ENCODE measurements at regions not wholly inside any gene's neighbourhood (a gene's known extent, or its start where the extent isn't known, plus 50 kb on each side); places are given as distances from the start of the nearest gene placed in this dataset.

- Histone ChIP-seq H4K8ac (ENCODE audit: low read depth, low read length) (no peak overlapping the region), H2BK120ac (ENCODE audit: insufficient read depth, low read length, poor library complexity) (no peak overlapping the region), H3K79me2 (ENCODE audit: control insufficient read depth, insufficient read depth, low read length, poor library complexity) (no peaks in the 10 kb centered on the region), H3K27ac (ENCODE audit: low read depth, low read length) (no peak overlapping the region), H3K79me1 (ENCODE audit: low read length) (no peaks in the 10 kb centered on the region), H2BK12ac (ENCODE audit: low read length) (no peak overlapping the region), H3K4me2 (ENCODE audit: low read length) (no peak overlapping the region), H3K4ac (ENCODE audit: low read depth, low read length) (no peak overlapping the region), H2BK5ac (ENCODE audit: low read depth, low read length, poor library complexity) (no peak overlapping the region), H3K18ac (ENCODE audit: low read length) (no peak overlapping the region), H2AFZ (ENCODE audit: insufficient read depth, low read length, poor library complexity) (no peak overlapping the region), H4K91ac (ENCODE audit: low read depth, low read length) (no peak overlapping the region), H3K36me3 (ENCODE audit: control insufficient read depth in 1 of 2, insufficient read depth in 2 of 2, low read length in 2 of 2) (no peaks in the 10 kb centered on the region), H4K12ac (ENCODE audit: low read depth, low read length) (no peak overlapping the region), H2AK5ac (ENCODE audit: low read length) (no peak overlapping the region), H3K27me3 (ENCODE audit: insufficient read depth, low read length) (no peaks in the 10 kb centered on the region), H3K4me1 (ENCODE audit: control insufficient read depth in 1 of 2, insufficient read depth in 2 of 2, low read length in 2 of 2) (no peaks in the 10 kb centered on the region), H3K9ac (ENCODE audit: low read length) (no peak overlapping the region), H3K4me3 (ENCODE audit: low read depth, low read length) (no peak overlapping the region), H3K14ac (ENCODE audit: low read length) (no peak overlapping the region), H3K23ac (ENCODE audit: low read length) (no peak overlapping the region), H3K9me3 (ENCODE audit: insufficient read depth, low read depth, low read length) (no peaks in the 10 kb centered on the region)
- no CpG with 5 or more reads among the region's 3 CpGs for WGBS (ENCODE audit: extremely low coverage, insufficient coverage, insufficient read length)
- DNase-seq: peak; percentile 12 to 52
Measured at GRCh38 chrX:121579016-121579760, 531.8 kb downstream of the GLUD2 start.

GRCh38 chrX:121581885-121582284, 534.5 kb downstream of the GLUD2 start:
- Histone ChIP-seq H3K36me3 (ENCODE audit: control insufficient read depth in 1 of 2, insufficient read depth in 2 of 2, low read length in 2 of 2) (no peaks in the 10 kb centered on the region), H3K9me3 (ENCODE audit: insufficient read depth, low read depth, low read length) (no peaks in the 10 kb centered on the region), H3K79me2 (ENCODE audit: control insufficient read depth, insufficient read depth, low read length, poor library complexity) (no peaks in the 10 kb centered on the region), H2BK5ac (ENCODE audit: low read depth, low read length, poor library complexity) (no peak overlapping the region), H2AK5ac (ENCODE audit: low read length) (no peak overlapping the region), H3K27ac (ENCODE audit: low read depth, low read length) (no peak overlapping the region), H3K4me2 (ENCODE audit: low read length) (no peak overlapping the region), H3K14ac (ENCODE audit: low read length) (no peak overlapping the region), H3K4ac (ENCODE audit: low read depth, low read length) (no peak overlapping the region), H4K91ac (ENCODE audit: low read depth, low read length) (no peak overlapping the region), H3K4me3 (ENCODE audit: low read depth, low read length) (no peak overlapping the region), H3K23ac (ENCODE audit: low read length) (no peak overlapping the region), H2BK120ac (ENCODE audit: insufficient read depth, low read length, poor library complexity) (no peak overlapping the region), H4K12ac (ENCODE audit: low read depth, low read length) (no peak overlapping the region), H3K79me1 (ENCODE audit: low read length) (no peaks in the 10 kb centered on the region), H3K27me3 (ENCODE audit: insufficient read depth, low read length) (no peaks in the 10 kb centered on the region), H2AFZ (ENCODE audit: insufficient read depth, low read length, poor library complexity) (no peak overlapping the region), H3K4me1 (ENCODE audit: control insufficient read depth in 1 of 2, insufficient read depth in 2 of 2, low read length in 2 of 2) (no peaks in the 10 kb centered on the region), H3K18ac (ENCODE audit: low read length) (no peak overlapping the region), H2BK12ac (ENCODE audit: low read length) (no peak overlapping the region), H3K9ac (ENCODE audit: low read length) (no peak overlapping the region), H4K8ac (ENCODE audit: low read depth, low read length) (no peak overlapping the region)
- no CpG with 5 or more reads among the region's 4 CpGs for WGBS (ENCODE audit: extremely low coverage, insufficient coverage, insufficient read length)
- no peak for DNase-seq

- Histone ChIP-seq H3K79me2 (ENCODE audit: control insufficient read depth, insufficient read depth, low read length, poor library complexity) (no peaks in the 10 kb centered on the region), H3K36me3 (ENCODE audit: control insufficient read depth in 1 of 2, insufficient read depth in 2 of 2, low read length in 2 of 2) (no peaks in the 10 kb centered on the region), H3K4me3 (ENCODE audit: low read depth, low read length) (no peak overlapping the region), H3K18ac (ENCODE audit: low read length) (no peak overlapping the region), H4K12ac (ENCODE audit: low read depth, low read length) (no peak overlapping the region), H3K27ac (ENCODE audit: low read depth, low read length) (no peak overlapping the region), H3K4me1 (ENCODE audit: control insufficient read depth in 1 of 2, insufficient read depth in 2 of 2, low read length in 2 of 2) (no peaks in the 10 kb centered on the region), H3K9ac (ENCODE audit: low read length) (no peak overlapping the region), H3K4ac (ENCODE audit: low read depth, low read length) (no peak overlapping the region), H3K79me1 (ENCODE audit: low read length) (no peaks in the 10 kb centered on the region), H3K23ac (ENCODE audit: low read length) (no peak overlapping the region), H2AK5ac (ENCODE audit: low read length) (no peak overlapping the region), H4K91ac (ENCODE audit: low read depth, low read length) (no peak overlapping the region), H2BK12ac (ENCODE audit: low read length) (no peak overlapping the region), H3K27me3 (ENCODE audit: insufficient read depth, low read length) (no peaks in the 10 kb centered on the region), H3K14ac (ENCODE audit: low read length) (no peak overlapping the region), H2AFZ (ENCODE audit: insufficient read depth, low read length, poor library complexity) (no peak overlapping the region), H4K8ac (ENCODE audit: low read depth, low read length) (no peak overlapping the region), H2BK5ac (ENCODE audit: low read depth, low read length, poor library complexity) (no peak overlapping the region), H3K4me2 (ENCODE audit: low read length) (no peak overlapping the region), H3K9me3 (ENCODE audit: insufficient read depth, low read depth, low read length) (no peaks in the 10 kb centered on the region), H2BK120ac (ENCODE audit: insufficient read depth, low read length, poor library complexity) (no peak overlapping the region)
- 100% methylated on average over 1 of the region's 3 CpGs for WGBS (ENCODE audit: extremely low coverage, insufficient coverage, insufficient read length)
- no peak for DNase-seq
Measured at GRCh38 chrX:121585626-121586025, 538.2 kb downstream of the GLUD2 start.

- Histone ChIP-seq H3K4me2 (ENCODE audit: low read length) (no peak overlapping the region), H3K79me2 (ENCODE audit: control insufficient read depth, insufficient read depth, low read length, poor library complexity) (no peaks in the 10 kb centered on the region), H3K27ac (ENCODE audit: low read depth, low read length) (no peak overlapping the region), H2AFZ (ENCODE audit: insufficient read depth, low read length, poor library complexity) (no peak overlapping the region), H3K9ac (ENCODE audit: low read length) (no peak overlapping the region), H3K9me3 (ENCODE audit: insufficient read depth, low read depth, low read length) (no peaks in the 10 kb centered on the region), H3K4me1 (ENCODE audit: control insufficient read depth in 1 of 2, insufficient read depth in 2 of 2, low read length in 2 of 2) (no peaks in the 10 kb centered on the region), H3K27me3 (ENCODE audit: insufficient read depth, low read length) (no peaks in the 10 kb centered on the region), H3K79me1 (ENCODE audit: low read length) (no peaks in the 10 kb centered on the region), H2AK5ac (ENCODE audit: low read length) (no peak overlapping the region), H3K4ac (ENCODE audit: low read depth, low read length) (no peak overlapping the region), H3K14ac (ENCODE audit: low read length) (no peak overlapping the region), H2BK120ac (ENCODE audit: insufficient read depth, low read length, poor library complexity) (no peak overlapping the region), H3K23ac (ENCODE audit: low read length) (no peak overlapping the region), H3K18ac (ENCODE audit: low read length) (no peak overlapping the region), H4K91ac (ENCODE audit: low read depth, low read length) (no peak overlapping the region), H3K36me3 (ENCODE audit: control insufficient read depth in 1 of 2, insufficient read depth in 2 of 2, low read length in 2 of 2) (no peaks in the 10 kb centered on the region), H2BK5ac (ENCODE audit: low read depth, low read length, poor library complexity) (no peak overlapping the region), H2BK12ac (ENCODE audit: low read length) (no peak overlapping the region), H4K12ac (ENCODE audit: low read depth, low read length) (no peak overlapping the region), H4K8ac (ENCODE audit: low read depth, low read length) (no peak overlapping the region), H3K4me3 (ENCODE audit: low read depth, low read length) (no peak overlapping the region)
- no CpG with 5 or more reads among the region's 3 CpGs for WGBS (ENCODE audit: extremely low coverage, insufficient coverage, insufficient read length)
- no peak for DNase-seq
Measured at GRCh38 chrX:121592884-121593283, 545.5 kb downstream of the GLUD2 start.
